GM10266 (cell line): ENCODE measurements at regions not wholly inside any gene's neighbourhood (a gene's known extent, or its start where the extent isn't known, plus 50 kb on each side); places are given as distances from the start of the nearest gene placed in this dataset.

Experiments
- DNase-seq: peaks from one replicate; pipeline ENCODE4 v3.0.0; 2012; ENCODE audit errors: extremely low spot score
- TF ChIP-seq, protein P1 (sequence below): IDR thresholded peaks from 2 replicates; pipeline ENCODE4 v1.5.1; 2012; ENCODE audit warnings: mild to moderate bottlenecking, low read depth; ENCODE audit not compliant: control insufficient read depth, insufficient read depth; ENCODE audit errors: missing control alignments

DNA sequence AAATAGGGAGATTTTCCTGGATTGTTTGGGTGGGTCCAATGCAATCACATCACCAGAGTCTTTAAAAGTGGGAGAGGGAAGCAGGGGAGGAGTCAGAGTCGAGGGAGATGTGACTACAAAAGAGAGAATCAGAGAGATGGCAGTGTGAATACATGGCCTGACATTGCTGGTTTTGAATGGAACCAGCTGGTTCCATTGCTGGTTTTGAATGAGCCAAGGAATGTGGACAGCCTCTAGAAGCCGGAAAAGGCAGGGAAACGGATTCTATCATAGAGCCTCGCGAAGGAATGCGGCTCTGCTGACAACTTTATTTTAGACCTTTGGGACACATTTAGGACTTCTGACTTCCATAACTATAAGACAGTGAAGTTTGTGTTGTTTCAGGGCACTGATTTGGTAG lies 627.0 kb upstream of the HTR2C start:
- TF ChIP-seq, protein P1, sequence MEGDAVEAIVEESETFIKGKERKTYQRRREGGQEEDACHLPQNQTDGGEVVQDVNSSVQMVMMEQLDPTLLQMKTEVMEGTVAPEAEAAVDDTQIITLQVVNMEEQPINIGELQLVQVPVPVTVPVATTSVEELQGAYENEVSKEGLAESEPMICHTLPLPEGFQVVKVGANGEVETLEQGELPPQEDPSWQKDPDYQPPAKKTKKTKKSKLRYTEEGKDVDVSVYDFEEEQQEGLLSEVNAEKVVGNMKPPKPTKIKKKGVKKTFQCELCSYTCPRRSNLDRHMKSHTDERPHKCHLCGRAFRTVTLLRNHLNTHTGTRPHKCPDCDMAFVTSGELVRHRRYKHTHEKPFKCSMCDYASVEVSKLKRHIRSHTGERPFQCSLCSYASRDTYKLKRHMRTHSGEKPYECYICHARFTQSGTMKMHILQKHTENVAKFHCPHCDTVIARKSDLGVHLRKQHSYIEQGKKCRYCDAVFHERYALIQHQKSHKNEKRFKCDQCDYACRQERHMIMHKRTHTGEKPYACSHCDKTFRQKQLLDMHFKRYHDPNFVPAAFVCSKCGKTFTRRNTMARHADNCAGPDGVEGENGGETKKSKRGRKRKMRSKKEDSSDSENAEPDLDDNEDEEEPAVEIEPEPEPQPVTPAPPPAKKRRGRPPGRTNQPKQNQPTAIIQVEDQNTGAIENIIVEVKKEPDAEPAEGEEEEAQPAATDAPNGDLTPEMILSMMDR = no peak
- no peak for DNase-seq

DNA sequence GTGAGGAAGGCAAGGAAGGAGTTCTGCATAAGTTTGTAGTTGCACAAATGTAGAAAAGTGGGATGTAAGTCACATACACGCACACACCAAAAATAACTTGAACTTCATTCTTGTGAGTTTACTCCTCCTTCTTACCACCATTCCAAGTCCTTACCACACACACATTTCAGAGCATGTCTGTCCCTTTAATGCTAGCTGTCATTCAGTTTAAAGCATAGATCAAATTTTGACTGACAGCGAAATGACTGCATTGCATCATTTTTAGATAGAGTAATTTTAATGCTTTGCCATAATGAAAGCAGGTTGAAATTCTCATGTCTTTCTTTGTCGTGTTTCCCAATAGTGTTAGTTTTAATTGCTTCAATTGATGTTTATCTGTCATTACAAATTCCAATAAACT lies 629.6 kb upstream of the HTR2C start:
- TF ChIP-seq, protein P1 = no peak
- DNase-seq = no peak

DNA sequence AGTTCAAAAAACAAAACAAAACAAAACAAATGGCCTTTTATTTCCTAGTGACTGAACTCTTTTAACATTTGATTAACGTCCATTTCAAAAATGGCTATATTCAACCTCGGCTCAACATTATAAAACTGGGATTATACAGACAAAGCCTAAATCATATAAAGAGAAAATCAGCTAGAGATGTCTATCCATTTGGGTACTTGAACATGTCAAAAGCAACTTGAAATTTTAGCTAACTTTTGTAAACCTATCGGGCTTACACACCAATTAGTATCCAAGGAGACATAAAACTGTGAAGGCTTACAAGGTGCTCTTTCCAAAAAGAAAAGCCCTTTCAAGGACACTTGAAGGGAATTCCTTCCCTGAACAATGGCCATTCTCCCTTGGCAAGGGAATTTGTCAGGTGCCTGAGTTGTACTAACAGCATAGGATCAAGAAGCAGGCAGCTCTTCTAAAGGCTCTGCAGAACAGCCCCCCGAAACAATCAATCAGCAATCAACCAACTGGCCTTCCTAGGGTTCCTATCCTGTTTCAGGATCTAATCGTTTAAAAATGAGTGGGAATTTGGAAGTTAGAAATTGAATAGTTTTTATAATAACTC lies 633.7 kb upstream of the HTR2C start:
- TF ChIP-seq, protein P1 = no peak

DNA sequence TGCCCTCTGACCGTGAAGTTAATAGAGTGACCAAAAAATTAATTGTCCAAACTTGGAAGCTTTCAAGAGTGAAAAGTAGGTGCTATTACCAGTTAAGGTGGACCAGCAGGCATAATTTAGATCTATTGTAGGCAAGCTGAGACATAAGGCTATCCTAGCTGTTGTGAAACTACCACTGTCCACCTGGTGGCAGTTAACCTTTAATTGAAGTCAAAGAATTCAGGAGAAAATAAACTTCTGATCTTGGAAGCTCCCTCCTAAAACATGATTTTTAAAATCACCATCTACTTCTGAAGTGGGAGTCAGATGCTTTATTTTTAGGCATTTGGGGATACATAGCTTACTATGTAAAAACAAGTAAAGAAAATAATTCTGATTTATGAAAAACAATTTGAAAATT lies 636.3 kb upstream of the HTR2C start:
- TF ChIP-seq, protein P1 = no peak
- no peak for DNase-seq

More for the DNA sequence above, 633.7 kb upstream of the HTR2C start:
- no peak for DNase-seq

DNA sequence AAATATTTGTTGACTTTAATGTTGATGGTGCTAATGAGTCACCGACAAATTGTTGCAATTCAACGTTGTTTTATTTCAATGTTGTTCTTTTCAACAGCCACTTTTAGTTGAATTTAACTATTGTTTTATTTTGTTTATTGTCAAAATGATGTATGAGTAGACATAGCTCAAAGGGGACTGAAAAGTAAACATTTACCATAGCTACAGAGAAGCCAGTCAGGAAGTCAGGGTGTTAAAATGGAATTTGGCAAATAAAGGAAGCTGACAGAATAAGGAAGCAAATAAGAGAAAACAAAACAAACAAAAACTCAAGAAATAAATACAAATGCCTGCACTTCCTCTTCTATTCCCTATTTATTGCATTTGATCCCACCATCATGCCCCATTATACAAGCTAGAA lies 648.4 kb upstream of the HTR2C start:
- no peak for DNase-seq
- TF ChIP-seq, protein P1 = no peak

DNA sequence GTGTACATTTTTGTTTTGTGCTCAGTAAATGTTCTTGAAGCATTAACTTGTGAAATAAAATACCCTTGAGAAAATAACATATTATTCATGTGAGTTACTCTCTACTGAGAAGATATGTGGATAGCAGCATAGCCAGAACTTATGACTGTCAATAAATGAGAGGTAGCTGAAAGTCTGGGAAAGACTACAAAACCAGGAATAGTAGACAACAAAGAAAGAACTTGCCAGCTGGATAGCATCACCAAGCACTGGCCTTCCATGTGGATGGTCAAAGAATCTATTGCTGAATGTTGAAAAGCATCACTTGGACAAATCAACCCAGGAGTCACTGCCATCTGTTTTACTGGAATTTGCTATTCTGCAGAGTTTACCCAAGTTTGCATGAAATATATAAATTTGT lies 650.0 kb upstream of the HTR2C start:
- TF ChIP-seq, protein P1 = no peak
- no peak for DNase-seq

DNA sequence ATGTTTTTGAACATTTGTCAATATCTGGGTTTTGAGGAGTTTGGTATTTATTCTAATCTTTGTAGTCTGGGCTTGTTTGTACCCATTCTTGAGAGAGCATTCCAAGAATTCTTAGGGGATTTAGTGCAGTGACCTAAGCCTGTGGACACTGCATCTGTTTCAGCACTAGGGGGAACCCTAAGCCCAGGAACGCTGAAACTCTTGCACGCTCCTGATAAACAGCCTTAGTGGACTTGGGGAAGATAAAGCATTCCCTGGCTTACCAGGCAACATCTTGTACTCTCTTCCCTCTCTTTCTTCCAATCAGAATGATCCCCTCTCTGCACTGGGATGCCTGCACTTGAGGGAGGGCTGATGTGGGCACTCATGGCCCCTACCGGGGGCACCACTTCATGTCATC lies 654.9 kb upstream of the HTR2C start:
- DNase-seq = no peak

More for the DNA sequence above, 654.9 kb upstream of the HTR2C start:
- TF ChIP-seq, protein P1 = no peak
